ENCODE measurements at regions not wholly inside any gene's neighbourhood (a gene's known extent, or its start where the extent isn't known, plus 50 kb on each side); places are given as distances from the start of the nearest gene placed in this dataset.

- H3K9me3 ChIP-seq (ENCODE audit: insufficient read depth in 2 of 2, low read depth in 1 of 2, low read length in 1 of 2), result 0 out of 4 replicates have a peak, but pooled peaks cover 0 to 4% of the 10 kb centered on the region in 2 experiments
- no peak overlapping the region for H3K27ac ChIP-seq (ENCODE audit: low read depth, low read length)
- no peak overlapping the region for H2BK15ac ChIP-seq (ENCODE audit: low read length)
- no peak overlapping the region for H2BK5ac ChIP-seq (ENCODE audit: low read depth, low read length)
- H2BK12ac ChIP-seq (ENCODE audit: low read depth, low read length), result no peak overlapping the region
- no peaks in the 10 kb centered on the region for H3K79me2 ChIP-seq (ENCODE audit: control insufficient read depth in 1 of 2, insufficient read depth in 2 of 2, low read length in 2 of 2)
- no peak overlapping the region; the same call in 1 of the 2 replicates for H2AFZ ChIP-seq (ENCODE audit: low read length)
- H3K4me3 ChIP-seq (ENCODE audit: extremely low read depth in 1 of 4, insufficient read depth in 2 of 4, low read depth in 3 of 4, low read length in 4 of 4), result no peak overlapping the region
- no peaks in the 10 kb centered on the region for H3K23me2 ChIP-seq (ENCODE audit: low read depth, low read length)
- FAIRE-seq (no peak), DNase-seq (ENCODE audit: low read depth in 1 of 2, low spot score in 2 of 2) (no peak)
- no peak overlapping the region for H4K91ac ChIP-seq (replicated peaks; ENCODE audit: insufficient read length, low read length)
- ChIA-PET POLR2A (ENCODE audit: partially characterized antibody) (no interaction called here), CTCF (ENCODE audit: partially characterized antibody) (no interaction called here)
- no peak overlapping the region for H3K4ac ChIP-seq (replicated peaks; ENCODE audit: insufficient read length, low read depth, low read length)
- H3K18ac ChIP-seq (ENCODE audit: extremely low read depth, low read length), result no peak overlapping the region
- no peak overlapping the region for H3K56ac ChIP-seq (replicated peaks; ENCODE audit: insufficient read length, low read depth, low read length)
- no peak overlapping the region for H3K23ac ChIP-seq (ENCODE audit: insufficient read length)
- no peak overlapping the region for H2BK120ac ChIP-seq (replicated peaks; ENCODE audit: low read depth, low read length)
- no peaks in the 10 kb centered on the region for H3K4me1 ChIP-seq (replicated peaks in 1 of 4; ENCODE audit: control insufficient read depth in 3 of 4, insufficient read depth in 4 of 4, low read length in 3 of 4)
- no peak overlapping the region for H4K5ac ChIP-seq (ENCODE audit: insufficient read length, low read depth, low read length)
- H4K8ac ChIP-seq (ENCODE audit: extremely low read depth, insufficient read depth, low read length), result no peak overlapping the region
- no peak overlapping the region for H3K4me2 ChIP-seq (ENCODE audit: insufficient read depth in 1 of 2, low read depth in 2 of 2, low read length in 2 of 2)
- WGBS, 2 experiments (ENCODE audit: extremely low coverage in 1 of 2, insufficient coverage in 1 of 2, insufficient read length in 1 of 2, insufficient replicate concordance in 2 of 2, low coverage in 1 of 2, low lambda C conversion rate in 2 of 2, missing lambda C conversion rate in 1 of 2), result 91% methylated on average over 6 of the region's 6 CpGs; no CpG with 5 or more reads in 1 of the 2 experiments
- H3K27me3 ChIP-seq (replicated peaks in 1 of 4; ENCODE audit: control insufficient read depth in 3 of 4, extremely low read depth in 1 of 4, insufficient read depth in 3 of 4, low read length in 3 of 4), result no peaks in the 10 kb centered on the region
- H3K79me1 ChIP-seq (ENCODE audit: low read depth, low read length), result no peaks in the 10 kb centered on the region
- H3K14ac ChIP-seq (ENCODE audit: insufficient read length), result no peak overlapping the region
- no peak overlapping the region for H2BK20ac ChIP-seq (ENCODE audit: low read length)
- no peaks in the 10 kb centered on the region; a peak in 1 of 8 replicates for H3K36me3 ChIP-seq (ENCODE audit: control insufficient read depth in 2 of 4, insufficient read depth in 4 of 4, low read length in 3 of 4)
- H3K9ac ChIP-seq (replicated peaks in 1 of 4; ENCODE audit: extremely low read depth in 1 of 4, low read depth in 3 of 4, low read length in 3 of 4), result no peak overlapping the region
- no peaks in the 10 kb centered on the region for H4K20me1 ChIP-seq (replicated peaks in 1 of 2; ENCODE audit: control insufficient read depth in 1 of 2, insufficient read depth in 2 of 2, low read length in 2 of 2)
- no peak overlapping the region for H2AK5ac ChIP-seq (ENCODE audit: low read depth, low read length)
- TF ChIP-seq ZNF274 (IDR thresholded peaks at IDR 0.05; ENCODE audit: borderline replicate concordance, extremely low read depth, low read length), result no peak
- TF ChIP-seq TCF12 (IDR thresholded peaks at IDR 0.05; ENCODE audit: low read depth, low read length), result no peak
- TF ChIP-seq MAX (IDR thresholded peaks at IDR 0.05), result no peak
- TF ChIP-seq CHD1 (IDR thresholded peaks at IDR 0.05; ENCODE audit: low read depth, low read length), result no peak
- TF ChIP-seq KDM1A (IDR thresholded peaks at IDR 0.05; ENCODE audit: borderline replicate concordance, low read length), result no peak
- TF ChIP-seq NANOG (IDR thresholded peaks at IDR 0.05; ENCODE audit: insufficient read depth, low read depth, low read length, poor library complexity, severe bottlenecking), result no peak
- no peak for TF ChIP-seq TAF1 (IDR thresholded peaks at IDR 0.05; ENCODE audit: low read depth, low read length)
Measured at GRCh38 chr11:81033779-81034540, 1593.1 kb upstream of the TENM4 start.

Measured in H1 (cell line).